ENCODE measurements at regions not wholly inside any gene's neighbourhood (a gene's known extent, or its start where the extent isn't known, plus 50 kb on each side); places are given as distances from the start of the nearest gene placed in this dataset.
A peak's percentile ranks its signal among the peaks of the same experiment; 100 is the strongest.

DNA sequence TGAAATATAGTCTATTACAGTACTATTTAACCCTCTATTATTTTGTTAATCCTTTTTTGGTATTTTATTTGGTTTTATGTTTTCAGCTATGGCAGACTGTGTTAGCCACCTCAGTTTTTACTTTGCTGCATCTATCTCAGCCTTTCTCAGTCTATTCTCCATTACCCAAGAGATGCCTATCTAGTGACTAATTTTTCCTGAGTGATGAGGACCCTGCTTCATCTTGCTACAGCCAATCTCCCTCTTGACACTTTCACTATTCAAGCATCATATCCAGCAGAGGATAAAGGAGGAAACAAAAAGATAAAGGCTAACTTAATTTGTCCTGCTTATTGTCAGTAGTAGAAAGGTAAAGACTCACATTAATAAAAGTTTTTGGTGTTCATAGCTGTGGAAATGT is 141.8 kb upstream of the NECTIN3 start:
- in situ Hi-C loops (cut with HindIII; ENCODE audit: low sequenced_read_pairs) = no loop called here
- DNase-seq (ENCODE audit: low read depth, low spot score) = no peak
- H3K4me3 ChIP-seq (ENCODE audit: low read depth, low read length) = no peak overlapping the region
- TF ChIP-seq, protein P1, sequence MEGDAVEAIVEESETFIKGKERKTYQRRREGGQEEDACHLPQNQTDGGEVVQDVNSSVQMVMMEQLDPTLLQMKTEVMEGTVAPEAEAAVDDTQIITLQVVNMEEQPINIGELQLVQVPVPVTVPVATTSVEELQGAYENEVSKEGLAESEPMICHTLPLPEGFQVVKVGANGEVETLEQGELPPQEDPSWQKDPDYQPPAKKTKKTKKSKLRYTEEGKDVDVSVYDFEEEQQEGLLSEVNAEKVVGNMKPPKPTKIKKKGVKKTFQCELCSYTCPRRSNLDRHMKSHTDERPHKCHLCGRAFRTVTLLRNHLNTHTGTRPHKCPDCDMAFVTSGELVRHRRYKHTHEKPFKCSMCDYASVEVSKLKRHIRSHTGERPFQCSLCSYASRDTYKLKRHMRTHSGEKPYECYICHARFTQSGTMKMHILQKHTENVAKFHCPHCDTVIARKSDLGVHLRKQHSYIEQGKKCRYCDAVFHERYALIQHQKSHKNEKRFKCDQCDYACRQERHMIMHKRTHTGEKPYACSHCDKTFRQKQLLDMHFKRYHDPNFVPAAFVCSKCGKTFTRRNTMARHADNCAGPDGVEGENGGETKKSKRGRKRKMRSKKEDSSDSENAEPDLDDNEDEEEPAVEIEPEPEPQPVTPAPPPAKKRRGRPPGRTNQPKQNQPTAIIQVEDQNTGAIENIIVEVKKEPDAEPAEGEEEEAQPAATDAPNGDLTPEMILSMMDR (IDR thresholded peaks at IDR 0.05; ENCODE audit: low read depth, low read length) = no peak

DNA sequence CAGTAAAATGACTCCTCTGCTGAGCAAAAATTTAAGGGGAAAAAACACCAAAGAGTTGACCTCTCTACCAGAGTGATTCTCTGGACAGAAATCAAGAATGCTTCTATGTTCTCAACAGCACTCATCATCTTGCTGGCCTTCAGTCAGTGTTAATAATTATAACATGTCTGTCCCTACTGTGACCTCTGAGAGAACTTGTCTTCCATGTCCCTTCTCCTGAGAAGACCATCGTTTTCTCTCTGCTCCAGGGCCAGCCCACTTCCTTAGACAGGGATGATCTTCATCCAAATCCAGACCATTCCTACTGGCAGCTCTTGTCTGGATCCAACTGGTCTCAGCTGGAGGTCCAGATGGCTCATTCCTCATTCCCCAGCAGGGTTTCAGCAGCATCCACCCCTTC is 139.0 kb upstream of the NECTIN3 start:
- TF ChIP-seq, protein P1 (IDR thresholded peaks at IDR 0.05; ENCODE audit: low read depth, low read length) = no peak
- in situ Hi-C loops (cut with HindIII; ENCODE audit: low sequenced_read_pairs) = no loop called here
- DNase-seq (ENCODE audit: low read depth, low spot score) = peak; percentile 56

DNA sequence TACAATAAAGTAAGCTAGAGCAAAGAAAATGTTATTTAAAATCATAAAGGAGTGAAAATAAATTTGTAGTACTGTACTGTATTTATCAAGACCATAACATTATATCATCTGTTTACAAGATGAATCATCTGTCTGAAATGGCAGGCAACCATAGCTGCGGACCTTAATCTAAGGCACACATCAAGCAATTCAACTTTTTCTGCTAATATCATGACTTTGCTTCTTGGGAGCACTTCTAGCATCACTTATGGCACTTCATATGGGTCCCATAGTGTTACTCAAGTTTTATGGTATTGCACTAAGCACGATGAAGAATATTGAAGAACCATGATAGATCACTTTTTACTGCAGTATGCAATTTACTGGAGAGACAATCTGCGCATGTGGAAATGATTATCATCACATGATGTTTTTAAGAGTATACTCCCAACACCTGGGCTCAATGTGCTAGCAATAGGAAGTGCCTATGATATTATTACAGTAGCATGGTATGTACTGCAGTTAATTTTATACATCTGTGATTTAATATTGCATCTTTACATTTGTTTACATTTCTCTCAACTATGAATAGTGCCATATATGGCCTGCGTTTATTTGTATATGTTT is 137.7 kb upstream of the NECTIN3 start:
- no peak overlapping the region for H3K4me3 ChIP-seq (ENCODE audit: low read depth, low read length)
- in situ Hi-C loops (cut with HindIII; ENCODE audit: low sequenced_read_pairs) = no loop called here
- peak; percentile 50 for DNase-seq (ENCODE audit: low read depth, low spot score)
- TF ChIP-seq, protein P1 (IDR thresholded peaks at IDR 0.05; ENCODE audit: low read depth, low read length) = no peak

More for the DNA sequence above, 139.0 kb upstream of the NECTIN3 start:
- H3K4me3 ChIP-seq (ENCODE audit: low read depth, low read length) = no peak overlapping the region

DNA sequence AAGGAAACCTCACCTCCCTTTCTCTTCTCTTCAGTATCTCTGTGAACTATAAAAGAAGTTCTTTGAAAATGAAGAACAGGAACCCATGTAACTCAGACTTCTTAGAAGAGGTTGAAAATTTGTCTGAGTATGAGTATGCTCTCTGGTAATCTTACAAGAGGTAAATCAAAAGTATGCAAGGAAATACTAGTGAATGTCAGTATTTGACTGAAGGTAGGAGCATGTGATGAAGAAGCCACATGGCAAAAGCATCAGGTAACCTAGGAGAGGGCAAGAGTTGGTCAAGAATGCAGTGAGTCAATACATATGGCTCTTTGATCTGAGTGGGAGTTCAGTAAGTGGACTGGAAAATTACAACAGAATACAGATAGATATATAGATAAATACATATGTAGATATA is 133.0 kb upstream of the NECTIN3 start:
- H3K4me3 ChIP-seq (ENCODE audit: low read depth, low read length) = no peak overlapping the region
- in situ Hi-C loops (cut with HindIII; ENCODE audit: low sequenced_read_pairs) = no loop called here
- TF ChIP-seq, protein P1 (IDR thresholded peaks at IDR 0.05; ENCODE audit: low read depth, low read length) = no peak
- no peak for DNase-seq (ENCODE audit: low read depth, low spot score)

DNA sequence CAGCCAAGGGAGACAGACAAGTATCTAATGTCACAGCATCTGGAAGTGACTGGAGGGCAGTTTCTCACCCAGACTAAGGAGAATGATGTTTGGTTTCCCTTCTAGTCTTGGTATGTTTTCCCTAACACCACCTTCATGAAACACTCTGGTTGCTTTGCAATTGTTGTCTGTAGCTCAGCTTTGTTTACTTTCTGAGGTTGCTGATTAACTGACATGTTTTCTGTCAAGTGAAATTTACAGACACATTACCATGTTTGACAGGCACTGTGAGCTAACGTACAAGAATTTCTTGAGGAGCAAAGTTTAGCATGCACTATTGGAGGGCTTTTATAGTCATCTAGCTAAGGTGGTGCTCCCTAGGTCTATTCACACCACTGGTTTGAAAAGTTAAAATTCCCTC is 131.6 kb upstream of the NECTIN3 start:
- no peak for DNase-seq (ENCODE audit: low read depth, low spot score)
- in situ Hi-C loops (cut with HindIII; ENCODE audit: low sequenced_read_pairs) = no loop called here
- TF ChIP-seq, protein P1 (IDR thresholded peaks at IDR 0.05; ENCODE audit: low read depth, low read length) = no peak
- no peak overlapping the region for H3K4me3 ChIP-seq (ENCODE audit: low read depth, low read length)

DNA sequence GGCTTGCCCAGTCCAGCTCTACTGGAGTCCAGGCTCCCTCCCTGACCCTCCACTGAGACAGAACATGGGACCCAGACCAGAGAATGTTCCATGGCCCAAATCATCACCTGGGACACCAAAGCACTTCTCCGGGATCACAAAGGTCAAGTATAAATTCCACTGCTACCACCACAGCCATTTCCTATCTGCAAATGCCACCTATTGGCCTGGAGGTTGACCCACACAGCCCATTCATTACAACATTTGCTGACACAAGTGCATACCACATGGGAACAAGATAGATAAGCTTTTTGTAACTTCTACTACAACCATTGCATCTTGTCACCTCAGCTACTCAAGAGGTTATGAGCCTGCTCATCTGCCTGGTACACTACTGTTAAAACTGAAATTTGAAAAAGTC is 126.8 kb upstream of the NECTIN3 start:
- DNase-seq (ENCODE audit: low read depth, low spot score) = no peak
- H3K4me3 ChIP-seq (ENCODE audit: low read depth, low read length) = no peak overlapping the region
- TF ChIP-seq, protein P1 (IDR thresholded peaks at IDR 0.05; ENCODE audit: low read depth, low read length) = no peak
- in situ Hi-C loops (cut with HindIII; ENCODE audit: low sequenced_read_pairs) = no loop called here
